ENCODE measurements at regions not wholly inside any gene's neighbourhood (a gene's known extent, or its start where the extent isn't known, plus 50 kb on each side); places are given as distances from the start of the nearest gene placed in this dataset.
"Not testable (repeated sequence)": the region's sequence is repeated elsewhere in the genome, so short reads cannot be mapped to it uniquely, and the experiment has no call there.

DNA sequence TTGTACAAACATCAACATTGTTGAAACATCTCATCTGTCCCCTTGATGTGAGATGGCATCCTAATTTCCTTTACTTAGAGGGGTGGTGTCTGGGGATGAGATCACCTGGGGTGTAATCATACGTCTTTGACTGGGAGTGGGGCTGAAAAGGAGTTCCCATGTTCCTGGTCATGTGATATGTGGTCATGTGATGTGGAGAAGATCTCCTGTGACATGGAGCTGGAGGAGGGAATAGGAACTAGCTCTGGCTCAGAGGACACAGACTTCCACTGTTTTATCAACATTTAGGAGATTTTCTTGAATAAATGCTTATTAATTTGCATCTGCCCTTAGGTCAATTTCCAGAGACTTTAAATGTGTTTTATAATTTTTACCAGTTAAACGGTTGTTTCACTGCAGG, 868.6 kb upstream of the TPTE start:
- TF ChIP-seq, protein P1, sequence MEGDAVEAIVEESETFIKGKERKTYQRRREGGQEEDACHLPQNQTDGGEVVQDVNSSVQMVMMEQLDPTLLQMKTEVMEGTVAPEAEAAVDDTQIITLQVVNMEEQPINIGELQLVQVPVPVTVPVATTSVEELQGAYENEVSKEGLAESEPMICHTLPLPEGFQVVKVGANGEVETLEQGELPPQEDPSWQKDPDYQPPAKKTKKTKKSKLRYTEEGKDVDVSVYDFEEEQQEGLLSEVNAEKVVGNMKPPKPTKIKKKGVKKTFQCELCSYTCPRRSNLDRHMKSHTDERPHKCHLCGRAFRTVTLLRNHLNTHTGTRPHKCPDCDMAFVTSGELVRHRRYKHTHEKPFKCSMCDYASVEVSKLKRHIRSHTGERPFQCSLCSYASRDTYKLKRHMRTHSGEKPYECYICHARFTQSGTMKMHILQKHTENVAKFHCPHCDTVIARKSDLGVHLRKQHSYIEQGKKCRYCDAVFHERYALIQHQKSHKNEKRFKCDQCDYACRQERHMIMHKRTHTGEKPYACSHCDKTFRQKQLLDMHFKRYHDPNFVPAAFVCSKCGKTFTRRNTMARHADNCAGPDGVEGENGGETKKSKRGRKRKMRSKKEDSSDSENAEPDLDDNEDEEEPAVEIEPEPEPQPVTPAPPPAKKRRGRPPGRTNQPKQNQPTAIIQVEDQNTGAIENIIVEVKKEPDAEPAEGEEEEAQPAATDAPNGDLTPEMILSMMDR (IDR thresholded peaks at IDR 0.05 in 8 of 11, conservative IDR thresholded peaks at IDR 0.05 in 3 of 11): not testable (repeated sequence)
- TF ChIP-seq POLR2A, POLR2AphosphoS5 (IDR thresholded peaks at IDR 0.05): not testable (repeated sequence)
